ENCODE measurements at regions not wholly inside any gene's neighbourhood (a gene's known extent, or its start where the extent isn't known, plus 50 kb on each side); places are given as distances from the start of the nearest gene placed in this dataset.

- in situ Hi-C loops (cut with HindIII; ENCODE audit: low sequenced_read_pairs), result no loop called here
- TF ChIP-seq CTCF (IDR thresholded peaks at IDR 0.05; ENCODE audit: low read depth, low read length), result no peak
- DNase-seq (ENCODE audit: low read depth, low spot score), result no peak
- H3K4me3 ChIP-seq (ENCODE audit: low read depth, low read length), result no peak overlapping the region
These were observed 53.9 kb upstream of the CRHR1 start for GRCh38 chr17:45730192-45730591.

GRCh38 chr17:45731459-45731858, 52.7 kb upstream of the CRHR1 start:
- DNase-seq (ENCODE audit: low read depth, low spot score), result no peak
- TF ChIP-seq CTCF (IDR thresholded peaks at IDR 0.05; ENCODE audit: low read depth, low read length), result no peak
- in situ Hi-C loops (cut with HindIII; ENCODE audit: low sequenced_read_pairs), result no loop called here
- no peak overlapping the region for H3K4me3 ChIP-seq (ENCODE audit: low read depth, low read length)

- in situ Hi-C loops (cut with HindIII; ENCODE audit: low sequenced_read_pairs), result no loop called here
- no peak for DNase-seq (ENCODE audit: low read depth, low spot score)
- no peak for TF ChIP-seq CTCF (IDR thresholded peaks at IDR 0.05; ENCODE audit: low read depth, low read length)
- H3K4me3 ChIP-seq (ENCODE audit: low read depth, low read length), result no peak overlapping the region
These were observed 51.1 kb upstream of the CRHR1 start for GRCh38 chr17:45732926-45733505.

GRCh38 chr17:45733781-45734180, 50.3 kb upstream of the CRHR1 start:
- no peak for TF ChIP-seq CTCF (IDR thresholded peaks at IDR 0.05; ENCODE audit: low read depth, low read length)
- in situ Hi-C loops (cut with HindIII; ENCODE audit: low sequenced_read_pairs), result no loop called here
- DNase-seq (ENCODE audit: low read depth, low spot score), result no peak
- no peak overlapping the region for H3K4me3 ChIP-seq (ENCODE audit: low read depth, low read length)

Measured in astrocyte of the spinal cord (primary cell).